Activated naive CD8-positive, alpha-beta T cell (primary cell): ENCODE measurements at regions not wholly inside any gene's neighbourhood (a gene's known extent, or its start where the extent isn't known, plus 50 kb on each side); places are given as distances from the start of the nearest gene placed in this dataset.

Experiments
- H3K27ac Mint-ChIP-seq: one replicate; pipeline ENCODE4 v1.8.0; 2021; ENCODE audit warnings: mixed read lengths
- H3K27me3 Mint-ChIP-seq: one replicate; pipeline ENCODE4 v1.8.0; 2021; ENCODE audit warnings: mixed read lengths
- H3K36me3 Mint-ChIP-seq: one replicate; pipeline ENCODE4 v1.8.0; 2021; ENCODE audit warnings: mixed read lengths
- H3K4me1 Mint-ChIP-seq: one replicate; pipeline ENCODE4 v1.8.0; 2021; ENCODE audit warnings: low read depth, mixed read lengths
- H3K4me3 Mint-ChIP-seq: one replicate; pipeline ENCODE4 v1.8.0; 2021; ENCODE audit warnings: mild to moderate bottlenecking, mixed read lengths
- H3K9me3 Mint-ChIP-seq: one replicate; pipeline ENCODE4 v1.8.0; 2021; ENCODE audit warnings: low read depth, mixed read lengths

GRCh38 chr4:10188400-10189004 lies 71.9 kb upstream of the WDR1 start:
- H3K4me1 Mint-ChIP-seq, result peaks cover 4% of the 10 kb centered on the region
- no peaks in the 10 kb centered on the region for H3K9me3 Mint-ChIP-seq
- no peak overlapping the region for H3K27ac Mint-ChIP-seq
- no peaks in the 10 kb centered on the region for H3K36me3 Mint-ChIP-seq
- no peaks in the 10 kb centered on the region for H3K27me3 Mint-ChIP-seq
- no peak overlapping the region for H3K4me3 Mint-ChIP-seq

DNA sequence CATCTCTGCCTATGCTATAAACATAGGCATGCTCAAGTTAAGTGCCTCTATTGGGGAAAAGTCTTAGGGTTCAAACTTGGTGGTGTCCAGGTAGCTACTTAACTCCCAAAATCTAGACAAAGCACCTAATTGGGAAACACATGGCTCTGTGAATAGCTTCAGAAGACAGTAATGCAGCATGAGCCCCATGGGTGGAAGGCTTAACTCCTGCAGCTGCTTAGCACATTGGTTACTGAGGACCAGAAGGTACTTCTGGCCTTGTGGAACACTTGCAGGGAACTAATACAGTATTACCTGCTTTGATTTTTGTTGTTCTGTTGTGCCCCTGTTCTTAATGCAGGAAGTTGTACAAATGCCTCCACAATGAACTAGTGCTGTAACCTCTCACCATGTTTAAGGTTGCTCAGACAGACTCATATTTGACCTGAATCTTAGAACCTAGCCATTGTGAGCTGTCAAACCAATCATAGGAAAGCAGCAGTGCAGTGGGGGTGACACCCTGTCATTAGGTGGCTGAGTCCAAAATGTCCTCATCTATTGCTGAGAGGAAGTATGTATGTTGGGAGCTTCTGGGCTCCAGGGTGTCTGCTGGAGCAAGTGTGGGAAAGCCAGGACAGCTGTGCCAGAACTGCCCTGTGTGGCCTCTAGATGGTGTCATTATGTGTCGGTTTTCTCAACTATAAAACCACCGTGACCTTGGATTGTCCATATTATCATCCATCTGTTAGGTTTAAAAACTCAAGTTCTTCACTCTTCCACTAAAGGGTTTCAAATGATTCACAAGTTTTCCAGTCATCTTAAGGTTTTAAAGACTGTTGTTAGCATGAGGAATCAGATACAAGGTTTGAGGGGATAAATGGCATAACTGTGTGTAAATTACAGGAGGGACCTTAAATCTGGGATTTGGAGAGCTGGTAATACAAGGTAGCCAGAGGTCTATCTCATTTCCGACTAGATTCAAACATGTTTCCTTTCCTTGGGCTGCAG lies 69.9 kb upstream of the WDR1 start:
- H3K9me3 Mint-ChIP-seq, result no peaks in the 10 kb centered on the region
- no peaks in the 10 kb centered on the region for H3K36me3 Mint-ChIP-seq
- peaks cover 19% of the 10 kb centered on the region for H3K4me1 Mint-ChIP-seq
- no peaks in the 10 kb centered on the region for H3K27me3 Mint-ChIP-seq
- no peak overlapping the region for H3K4me3 Mint-ChIP-seq
- no peak overlapping the region for H3K27ac Mint-ChIP-seq

- Mint-ChIP-seq H3K9me3 (no peaks in the 10 kb centered on the region), H3K4me3 (no peak overlapping the region), H3K4me1 (peaks cover 28% of the 10 kb centered on the region), H3K27ac (no peak overlapping the region), H3K36me3 (no peaks in the 10 kb centered on the region), H3K27me3 (no peaks in the 10 kb centered on the region)
These were observed 69.1 kb upstream of the WDR1 start for GRCh38 chr4:10185518-10186227.

DNA sequence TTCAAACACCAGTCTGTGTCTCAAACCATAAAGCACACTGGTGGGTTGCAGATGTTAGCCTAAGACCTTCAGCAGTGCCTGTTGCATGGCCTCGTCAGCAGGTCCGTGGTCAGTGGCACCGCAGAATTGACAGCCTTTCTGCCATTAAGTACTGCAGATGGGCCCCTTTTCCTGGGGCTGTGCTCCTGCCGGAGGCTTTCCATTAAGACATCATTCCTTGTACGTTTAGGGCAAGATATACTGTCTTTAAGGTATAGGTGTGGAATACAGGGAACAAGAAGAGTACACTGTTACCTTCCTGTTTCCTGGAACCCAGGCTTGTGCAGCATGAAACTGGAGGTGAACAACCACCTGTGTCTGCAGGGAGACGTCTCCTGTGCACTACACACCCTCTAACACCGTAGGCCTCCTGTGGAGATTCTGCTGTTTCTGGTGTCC lies 67.9 kb upstream of the WDR1 start:
- no peak overlapping the region for H3K4me3 Mint-ChIP-seq
- no peaks in the 10 kb centered on the region for H3K9me3 Mint-ChIP-seq
- peaks cover 31% of the 10 kb centered on the region for H3K4me1 Mint-ChIP-seq
- no peaks in the 10 kb centered on the region for H3K27me3 Mint-ChIP-seq
- no peaks in the 10 kb centered on the region for H3K36me3 Mint-ChIP-seq
- H3K27ac Mint-ChIP-seq, result no peak overlapping the region

DNA sequence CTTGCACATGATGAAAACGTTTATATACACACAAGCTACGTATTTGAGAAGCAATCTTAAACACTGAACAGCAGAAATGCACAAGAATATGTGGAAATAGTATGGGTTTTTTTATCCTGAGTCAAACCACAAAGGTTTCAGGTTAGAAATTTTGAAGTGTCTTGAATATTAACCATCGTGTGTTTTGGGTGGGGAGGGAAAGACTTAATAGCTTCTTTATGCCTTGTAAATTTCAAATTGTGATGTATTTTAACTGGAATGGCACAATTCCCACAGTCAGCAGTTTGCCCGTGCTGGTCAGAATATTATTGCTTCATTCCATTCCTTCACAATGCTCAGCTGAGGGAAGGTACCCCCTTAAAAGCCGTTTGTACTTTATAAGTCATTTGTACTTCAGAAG lies 67.4 kb upstream of the WDR1 start:
- Mint-ChIP-seq H3K4me3 (no peak overlapping the region), H3K27me3 (no peaks in the 10 kb centered on the region), H3K9me3 (no peaks in the 10 kb centered on the region), H3K36me3 (no peaks in the 10 kb centered on the region), H3K27ac (no peak overlapping the region), H3K4me1 (peaks cover 31% of the 10 kb centered on the region)

DNA sequence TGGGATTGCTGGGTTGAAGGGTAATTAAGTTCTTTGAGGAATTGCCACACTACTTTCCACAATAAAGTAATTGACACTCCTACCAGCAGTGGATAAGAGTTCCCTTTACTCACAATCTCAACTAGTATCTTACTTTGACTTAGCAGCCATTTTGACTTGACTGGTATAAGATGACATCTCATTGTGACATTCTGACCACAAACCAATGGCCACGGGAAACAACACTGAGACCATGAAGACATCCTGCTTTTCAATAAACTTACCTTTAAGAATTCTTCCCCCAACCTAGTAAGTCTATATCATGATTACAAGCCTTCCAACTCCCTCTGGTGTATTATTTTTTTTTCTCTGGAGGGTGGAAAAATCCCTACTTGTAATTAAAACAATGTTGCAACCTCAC lies 66.9 kb upstream of the WDR1 start:
- Mint-ChIP-seq H3K9me3 (no peaks in the 10 kb centered on the region), H3K27ac (no peak overlapping the region), H3K4me1 (peaks cover 31% of the 10 kb centered on the region), H3K4me3 (no peak overlapping the region), H3K36me3 (no peaks in the 10 kb centered on the region), H3K27me3 (no peaks in the 10 kb centered on the region)

DNA sequence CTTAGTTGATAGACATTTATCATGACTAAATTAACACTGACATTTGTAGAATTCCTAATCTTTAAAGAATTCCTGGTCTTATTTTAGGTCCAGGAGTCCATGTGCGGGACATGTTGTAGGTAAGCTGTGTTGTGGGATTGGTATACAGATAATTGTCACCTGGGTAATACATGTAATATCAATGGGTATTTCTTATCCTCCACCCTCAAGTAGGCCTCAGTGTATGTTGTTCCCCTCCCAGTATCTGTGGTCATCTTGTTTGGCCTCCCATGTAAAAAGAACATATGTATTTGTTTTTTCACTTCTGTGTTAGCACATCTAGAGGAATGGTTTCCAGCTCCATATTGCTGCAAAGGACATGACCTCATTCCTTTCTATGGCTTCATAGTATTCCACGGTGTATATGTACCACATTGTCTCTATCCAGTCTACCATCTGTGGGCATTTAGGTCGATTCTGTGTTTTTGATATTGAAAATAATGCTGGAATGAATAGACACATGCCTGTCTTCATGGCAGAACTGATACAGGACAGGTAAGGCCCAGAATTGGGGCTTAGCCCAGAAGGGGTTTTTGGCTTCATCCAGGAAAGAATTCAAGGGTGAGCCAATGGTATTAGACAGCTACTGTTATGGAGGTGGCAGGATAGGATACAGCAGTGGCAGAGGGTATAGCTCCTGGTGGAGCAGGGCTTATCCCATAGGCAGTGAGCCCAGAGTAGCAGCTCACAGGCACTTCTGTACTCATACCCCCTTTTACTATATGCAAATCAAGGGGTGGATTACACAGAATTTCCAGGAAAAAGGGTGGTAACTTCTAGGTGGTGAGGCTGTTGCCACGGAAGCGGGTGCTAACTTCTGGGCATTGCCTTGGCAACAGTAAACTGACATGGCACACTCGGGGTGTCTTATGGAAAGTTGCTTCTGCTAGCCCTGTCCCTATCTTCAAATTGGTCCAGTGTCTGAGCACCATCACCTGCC lies 66.1 kb upstream of the WDR1 start:
- H3K36me3 Mint-ChIP-seq, result no peaks in the 10 kb centered on the region
- no peak overlapping the region for H3K27ac Mint-ChIP-seq
- H3K27me3 Mint-ChIP-seq, result no peaks in the 10 kb centered on the region
- H3K9me3 Mint-ChIP-seq, result no peaks in the 10 kb centered on the region
- no peak overlapping the region for H3K4me3 Mint-ChIP-seq
- peaks cover 31% of the 10 kb centered on the region for H3K4me1 Mint-ChIP-seq

DNA sequence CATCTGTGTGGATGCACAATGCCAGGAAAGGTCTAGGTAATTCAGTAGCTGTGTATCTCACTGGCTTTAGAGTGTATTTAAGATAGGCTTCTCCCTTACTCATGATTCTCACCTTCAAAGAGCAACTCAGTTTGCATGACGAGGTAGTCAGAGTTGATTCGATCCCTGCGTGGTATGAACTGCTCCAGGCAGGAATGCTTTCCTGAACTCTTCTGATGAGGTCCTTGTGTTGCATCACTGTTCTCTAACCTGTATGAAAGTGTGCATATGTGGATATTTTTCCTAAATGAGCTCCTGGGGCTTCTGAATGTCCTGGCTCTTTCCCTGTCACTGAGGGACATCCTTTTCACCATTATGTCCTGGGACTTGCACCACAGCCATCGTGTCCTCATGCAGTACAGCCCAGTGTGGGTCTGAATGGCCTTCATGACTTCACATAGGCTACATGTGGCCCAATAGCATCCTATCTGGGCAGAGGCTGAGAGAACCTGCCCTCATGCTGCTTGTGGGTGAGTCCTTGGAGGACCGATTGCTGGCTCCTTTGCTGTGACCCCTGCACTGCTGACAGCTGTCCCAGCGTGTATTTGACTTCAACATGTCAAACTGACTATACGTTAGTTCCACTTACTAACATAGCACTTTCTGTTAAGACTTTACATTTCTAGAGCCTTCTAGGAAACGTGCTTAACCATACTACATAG lies 65.3 kb upstream of the WDR1 start:
- H3K27me3 Mint-ChIP-seq, result no peaks in the 10 kb centered on the region
- H3K4me3 Mint-ChIP-seq, result no peak overlapping the region
- peak overlapping the region; percentile 85 for H3K27ac Mint-ChIP-seq
- H3K4me1 Mint-ChIP-seq, result peaks cover 31% of the 10 kb centered on the region
- no peaks in the 10 kb centered on the region for H3K9me3 Mint-ChIP-seq
- H3K36me3 Mint-ChIP-seq, result no peaks in the 10 kb centered on the region

DNA sequence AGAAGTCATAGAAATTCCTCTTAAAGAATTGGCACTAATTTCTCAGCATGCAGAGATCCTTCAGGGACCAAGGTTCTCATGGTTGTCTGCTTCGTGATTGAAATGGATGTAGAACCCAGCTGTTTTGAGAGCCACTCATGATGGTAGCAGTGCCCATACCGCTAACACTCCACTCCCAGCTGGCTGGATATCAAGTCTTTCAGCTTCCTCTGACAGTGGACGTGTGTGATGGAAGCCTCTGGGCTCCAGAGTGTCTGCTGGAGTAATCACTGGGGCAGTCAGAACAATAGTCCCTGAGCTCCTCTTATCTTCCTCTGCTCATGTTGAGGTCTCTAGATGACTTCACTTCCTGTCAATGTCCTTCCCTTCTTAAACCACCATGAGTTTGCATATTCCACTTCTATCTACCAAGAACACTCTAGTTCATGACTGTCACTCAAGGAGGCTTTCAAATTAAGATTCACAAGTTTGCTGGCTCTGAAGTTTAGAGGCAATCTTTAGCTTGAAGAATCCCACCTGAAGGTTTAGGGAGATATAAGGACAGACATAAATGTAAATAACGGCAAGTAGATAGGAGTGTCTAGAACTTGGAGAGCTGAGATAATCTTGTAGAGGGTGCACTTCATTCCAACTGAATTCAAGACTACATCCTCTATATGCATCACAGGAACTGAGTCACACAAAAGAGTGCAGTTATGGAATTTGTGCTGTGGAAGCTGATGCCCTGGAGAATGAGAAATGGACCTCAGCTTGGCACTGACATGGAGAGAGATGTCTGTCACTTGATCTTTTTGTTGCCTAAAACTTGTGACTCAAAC lies 64.5 kb upstream of the WDR1 start:
- peak overlapping the region; percentile 85 for H3K27ac Mint-ChIP-seq
- H3K27me3 Mint-ChIP-seq, result no peaks in the 10 kb centered on the region
- H3K9me3 Mint-ChIP-seq, result no peaks in the 10 kb centered on the region
- H3K4me1 Mint-ChIP-seq, result peaks cover 31% of the 10 kb centered on the region
- H3K36me3 Mint-ChIP-seq, result no peaks in the 10 kb centered on the region
- peak overlapping the region; percentile 42 for H3K4me3 Mint-ChIP-seq

DNA sequence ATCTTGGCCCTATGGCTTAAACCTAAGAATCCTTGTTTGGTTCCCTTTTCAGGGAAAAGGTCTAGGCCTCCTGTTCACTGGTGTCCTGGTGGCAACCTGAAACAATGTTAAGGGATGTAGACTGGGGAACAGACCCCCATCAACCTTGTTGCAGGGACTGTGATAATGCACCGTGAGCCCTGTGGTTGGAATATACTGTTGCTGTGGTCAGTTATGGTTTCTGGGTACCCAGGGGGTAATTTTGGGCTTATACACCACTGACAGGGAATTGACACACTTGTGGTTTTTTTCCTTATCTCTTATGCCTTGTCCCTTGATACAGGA lies 64.0 kb upstream of the WDR1 start:
- Mint-ChIP-seq H3K9me3 (no peaks in the 10 kb centered on the region), H3K4me3 (no peak overlapping the region), H3K4me1 (peaks cover 31% of the 10 kb centered on the region), H3K27ac (no peak overlapping the region), H3K36me3 (no peaks in the 10 kb centered on the region), H3K27me3 (no peaks in the 10 kb centered on the region)

DNA sequence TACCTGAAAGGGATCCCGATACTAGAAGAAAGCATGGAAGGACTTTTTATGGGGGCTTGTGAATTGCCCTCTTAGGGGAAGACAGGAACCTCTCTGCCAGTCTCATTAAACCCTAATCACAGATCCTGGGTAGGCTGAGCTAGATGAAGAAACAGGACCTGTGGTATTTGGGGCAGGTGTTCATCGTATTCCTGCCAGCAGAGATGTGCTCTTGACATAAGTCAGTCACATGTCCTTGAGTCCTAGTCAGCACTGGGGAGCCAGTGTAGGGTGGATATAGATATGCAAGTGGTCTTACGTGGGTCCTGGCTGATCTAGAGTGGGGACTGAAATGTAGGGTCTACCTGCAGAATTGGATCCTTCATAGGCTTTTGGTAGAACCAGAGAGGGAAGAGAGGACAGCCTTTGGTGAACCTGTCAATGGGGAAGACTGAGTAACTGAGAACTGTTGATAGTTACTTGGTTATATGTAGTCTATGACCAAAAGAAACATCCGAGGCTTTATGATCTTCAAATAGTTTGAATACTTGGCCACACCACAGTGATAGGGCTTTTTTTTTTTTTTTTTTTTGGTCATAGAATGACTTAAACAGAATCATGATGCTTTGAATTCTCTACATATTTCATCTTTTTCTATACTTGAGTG lies 63.5 kb upstream of the WDR1 start:
- no peaks in the 10 kb centered on the region for H3K27me3 Mint-ChIP-seq
- H3K9me3 Mint-ChIP-seq, result no peaks in the 10 kb centered on the region
- H3K4me1 Mint-ChIP-seq, result peaks cover 31% of the 10 kb centered on the region
- no peak overlapping the region for H3K4me3 Mint-ChIP-seq
- H3K27ac Mint-ChIP-seq, result peak overlapping the region; percentile 52
- H3K36me3 Mint-ChIP-seq, result no peaks in the 10 kb centered on the region

DNA sequence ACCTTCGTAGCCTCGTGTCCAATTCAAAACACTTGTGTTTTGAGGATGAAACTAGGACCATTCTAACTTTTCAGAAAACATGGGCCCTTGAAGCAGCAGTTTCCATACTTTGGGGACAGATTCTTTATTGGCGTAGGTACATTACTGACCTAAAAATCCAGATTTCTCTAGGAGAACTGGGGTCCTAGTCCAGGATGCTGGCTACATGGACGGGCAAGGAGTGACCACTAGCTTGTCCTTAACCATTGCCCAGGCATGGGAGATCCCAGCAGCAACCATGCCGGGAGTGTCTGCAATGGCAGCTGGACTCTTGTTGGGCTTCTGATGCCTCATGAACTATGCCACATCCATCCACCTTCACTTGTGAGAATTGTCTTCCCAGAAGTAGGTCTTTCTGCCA lies 62.2 kb upstream of the WDR1 start:
- H3K36me3 Mint-ChIP-seq, result no peaks in the 10 kb centered on the region
- H3K27ac Mint-ChIP-seq, result no peak overlapping the region
- peaks cover 30% of the 10 kb centered on the region for H3K4me1 Mint-ChIP-seq
- no peaks in the 10 kb centered on the region for H3K9me3 Mint-ChIP-seq
- no peak overlapping the region for H3K4me3 Mint-ChIP-seq
- H3K27me3 Mint-ChIP-seq, result no peaks in the 10 kb centered on the region

DNA sequence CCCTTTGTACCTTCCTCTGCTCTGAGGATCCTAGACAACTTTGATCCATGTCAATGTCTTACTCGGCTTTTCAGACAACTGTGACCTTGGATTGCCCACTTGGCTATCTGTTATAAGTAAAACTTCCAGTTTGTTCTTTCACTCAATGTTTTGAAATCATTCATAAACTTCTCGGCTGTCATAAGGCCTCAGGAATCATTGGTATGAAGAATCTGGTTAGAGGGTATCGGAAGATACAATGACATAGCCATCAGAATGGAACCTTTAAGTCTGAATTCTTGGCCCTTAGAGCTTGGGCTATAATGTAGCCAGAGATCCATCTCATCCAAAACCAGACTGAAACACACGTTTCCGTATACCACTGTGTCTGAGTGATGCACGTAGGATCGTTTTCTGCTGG lies 59.0 kb upstream of the WDR1 start:
- Mint-ChIP-seq H3K9me3 (no peaks in the 10 kb centered on the region), H3K36me3 (no peaks in the 10 kb centered on the region), H3K27ac (no peak overlapping the region), H3K27me3 (no peaks in the 10 kb centered on the region), H3K4me3 (no peak overlapping the region), H3K4me1 (peaks cover 3% of the 10 kb centered on the region)
